Ishikawa (cell line): ENCODE measurements at regions not wholly inside any gene's neighbourhood (a gene's known extent, or its start where the extent isn't known, plus 50 kb on each side); places are given as distances from the start of the nearest gene placed in this dataset.

Source experiments
- CEBPB ChIP-seq: IDR thresholded peaks from 2 replicates; pipeline ENCODE4 v1.6.1; 2012
- CREB1 ChIP-seq: IDR thresholded peaks from 2 replicates; pipeline ENCODE4 v1.6.1; 2012; ENCODE audit warnings: low read depth
- EGR1 ChIP-seq: IDR thresholded peaks from 2 replicates; pipeline ENCODE4 v1.6.1; 2012
- EP300 ChIP-seq: IDR thresholded peaks from 2 replicates; pipeline ENCODE4 v1.6.1; 2012; ENCODE audit warnings: borderline replicate concordance
- NFIC ChIP-seq: IDR thresholded peaks from 2 replicates; pipeline ENCODE4 v1.6.1; 2012
- RAD21 ChIP-seq: IDR thresholded peaks from 2 replicates; pipeline ENCODE4 v1.6.1; 2012; ENCODE audit warnings: low read depth
- TAF1 ChIP-seq: IDR thresholded peaks from 2 replicates; pipeline ENCODE4 v1.6.1; 2012; ENCODE audit warnings: low read depth, mild to moderate bottlenecking
- TCF12 ChIP-seq: IDR thresholded peaks from 2 replicates; pipeline ENCODE4 v1.6.1; 2012; ENCODE audit warnings: low read depth
- TEAD4 ChIP-seq: IDR thresholded peaks from 2 replicates; pipeline ENCODE4 v1.6.1; 2012
- YY1 ChIP-seq: IDR thresholded peaks from 2 replicates; pipeline ENCODE4 v1.6.1; 2012; ENCODE audit warnings: low read depth
- TF ChIP-seq, protein P1 (sequence below): IDR thresholded peaks from 2 replicates; pipeline ENCODE4 v1.6.1; 2012
- TF ChIP-seq, protein P2 (sequence below): IDR thresholded peaks from 2 replicates; pipeline ENCODE4 v1.6.1; 2012; ENCODE audit warnings: low read depth, mild to moderate bottlenecking
- TF ChIP-seq, protein P3 (sequence below): IDR thresholded peaks from 2 replicates; pipeline ENCODE4 v1.6.1; 2012

DNA sequence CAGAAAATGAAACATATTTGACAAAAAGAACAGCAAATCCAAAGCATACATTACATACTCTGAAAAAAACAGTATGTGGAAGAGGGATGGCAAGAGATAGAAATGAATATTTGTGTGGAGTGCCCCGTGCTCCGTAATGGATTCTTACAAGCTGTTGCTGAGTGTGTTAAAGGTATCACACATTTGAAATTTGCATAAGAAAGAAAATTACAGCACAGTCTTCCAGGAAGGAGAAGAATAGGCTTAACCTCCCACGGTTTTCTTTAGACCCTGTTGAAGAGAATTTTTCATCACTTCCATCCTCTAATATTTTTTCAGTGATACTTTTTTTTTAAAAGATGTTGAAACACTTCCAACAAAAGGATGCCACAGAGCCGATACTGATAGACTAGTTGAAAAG, 1489.4 kb downstream of the RAPGEF2 start:
- TF ChIP-seq RAD21 (no peak), EP300 (no peak), YY1 (no peak), EGR1 (no peak), CEBPB (no peak), TAF1 (no peak), TEAD4 (no peak), TCF12 (no peak), CREB1 (no peak), NFIC (no peak)
- TF ChIP-seq, protein P1, sequence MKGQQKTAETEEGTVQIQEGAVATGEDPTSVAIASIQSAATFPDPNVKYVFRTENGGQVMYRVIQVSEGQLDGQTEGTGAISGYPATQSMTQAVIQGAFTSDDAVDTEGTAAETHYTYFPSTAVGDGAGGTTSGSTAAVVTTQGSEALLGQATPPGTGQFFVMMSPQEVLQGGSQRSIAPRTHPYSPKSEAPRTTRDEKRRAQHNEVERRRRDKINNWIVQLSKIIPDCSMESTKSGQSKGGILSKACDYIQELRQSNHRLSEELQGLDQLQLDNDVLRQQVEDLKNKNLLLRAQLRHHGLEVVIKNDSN, result no peak
- TF ChIP-seq, protein P2, sequence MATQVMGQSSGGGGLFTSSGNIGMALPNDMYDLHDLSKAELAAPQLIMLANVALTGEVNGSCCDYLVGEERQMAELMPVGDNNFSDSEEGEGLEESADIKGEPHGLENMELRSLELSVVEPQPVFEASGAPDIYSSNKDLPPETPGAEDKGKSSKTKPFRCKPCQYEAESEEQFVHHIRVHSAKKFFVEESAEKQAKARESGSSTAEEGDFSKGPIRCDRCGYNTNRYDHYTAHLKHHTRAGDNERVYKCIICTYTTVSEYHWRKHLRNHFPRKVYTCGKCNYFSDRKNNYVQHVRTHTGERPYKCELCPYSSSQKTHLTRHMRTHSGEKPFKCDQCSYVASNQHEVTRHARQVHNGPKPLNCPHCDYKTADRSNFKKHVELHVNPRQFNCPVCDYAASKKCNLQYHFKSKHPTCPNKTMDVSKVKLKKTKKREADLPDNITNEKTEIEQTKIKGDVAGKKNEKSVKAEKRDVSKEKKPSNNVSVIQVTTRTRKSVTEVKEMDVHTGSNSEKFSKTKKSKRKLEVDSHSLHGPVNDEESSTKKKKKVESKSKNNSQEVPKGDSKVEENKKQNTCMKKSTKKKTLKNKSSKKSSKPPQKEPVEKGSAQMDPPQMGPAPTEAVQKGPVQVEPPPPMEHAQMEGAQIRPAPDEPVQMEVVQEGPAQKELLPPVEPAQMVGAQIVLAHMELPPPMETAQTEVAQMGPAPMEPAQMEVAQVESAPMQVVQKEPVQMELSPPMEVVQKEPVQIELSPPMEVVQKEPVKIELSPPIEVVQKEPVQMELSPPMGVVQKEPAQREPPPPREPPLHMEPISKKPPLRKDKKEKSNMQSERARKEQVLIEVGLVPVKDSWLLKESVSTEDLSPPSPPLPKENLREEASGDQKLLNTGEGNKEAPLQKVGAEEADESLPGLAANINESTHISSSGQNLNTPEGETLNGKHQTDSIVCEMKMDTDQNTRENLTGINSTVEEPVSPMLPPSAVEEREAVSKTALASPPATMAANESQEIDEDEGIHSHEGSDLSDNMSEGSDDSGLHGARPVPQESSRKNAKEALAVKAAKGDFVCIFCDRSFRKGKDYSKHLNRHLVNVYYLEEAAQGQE, result no peak
- TF ChIP-seq, protein P3, sequence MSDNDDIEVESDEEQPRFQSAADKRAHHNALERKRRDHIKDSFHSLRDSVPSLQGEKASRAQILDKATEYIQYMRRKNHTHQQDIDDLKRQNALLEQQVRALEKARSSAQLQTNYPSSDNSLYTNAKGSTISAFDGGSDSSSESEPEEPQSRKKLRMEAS, result no peak
